Urinary bladder (tissue), 3 donors: ENCODE measurements at regions not wholly inside any gene's neighbourhood (a gene's known extent, or its start where the extent isn't known, plus 50 kb on each side); places are given as distances from the start of the nearest gene placed in this dataset.

ENCODE experiments used
- DNase-seq: peaks from one replicate; pipeline ENCODE4 v3.0.0-alpha.2; 2015; ENCODE audit errors: extremely low spot score
- H3K27ac ChIP-seq: one replicate; pipeline ENCODE4 v1.5.1; 2013; ENCODE audit warnings: low read depth, mild to moderate bottlenecking, moderate library complexity
- H3K36me3 ChIP-seq: one replicate; pipeline ENCODE4 v1.6.1; 2013; ENCODE audit warnings: mild to moderate bottlenecking, moderate library complexity; ENCODE audit not compliant: insufficient read depth
- H3K4me1 ChIP-seq: one replicate; pipeline ENCODE4 v1.6.1; 2013; ENCODE audit warnings: mild to moderate bottlenecking, moderate library complexity; ENCODE audit not compliant: insufficient read depth
- H3K4me3 ChIP-seq: one replicate; pipeline ENCODE4 v1.5.1; 2013; ENCODE audit warnings: low read depth, low read length
- WGBS: extraction: QIAGEN DNeasy Blood & Tissue Kit; methylation state at CpG from one replicate; pipeline ENCODE4 v1.1.7; 2013; 5-methylcytosine and 5-hydroxymethylcytosine counted together
- donor health status: healthy with polysubstance abuse.
- donor health status: healthy.

- 90% methylated on average over 9 of the region's 9 CpGs for WGBS
- no peaks in the 10 kb centered on the region for H3K4me1 ChIP-seq
- H3K4me3 ChIP-seq = no peak overlapping the region
- no peak overlapping the region for H3K27ac ChIP-seq
- H3K36me3 ChIP-seq = no peaks in the 10 kb centered on the region
- no peak for DNase-seq
Measured at GRCh38 chr1:62370594-62370993, 51.4 kb upstream of the KANK4 start.

GRCh38 chr1:62371375-62371774, 52.1 kb upstream of the KANK4 start:
- no peak for DNase-seq
- no peak overlapping the region for H3K4me3 ChIP-seq
- 61% methylated on average over 2 of the region's 2 CpGs for whole genome bisulfite sequencing
- no peaks in the 10 kb centered on the region for H3K4me1 ChIP-seq
- H3K36me3 ChIP-seq = no peaks in the 10 kb centered on the region
- no peak overlapping the region for H3K27ac ChIP-seq

- WGBS = 93% methylated on average over 5 of the region's 5 CpGs
- Histone ChIP-seq H3K4me1 (no peaks in the 10 kb centered on the region), H3K4me3 (no peak overlapping the region), H3K27ac (no peak overlapping the region), H3K36me3 (no peaks in the 10 kb centered on the region)
- DNase-seq = no peak
Measured at GRCh38 chr1:62373221-62373620, 54.0 kb upstream of the KANK4 start.

- H3K36me3 ChIP-seq = no peaks in the 10 kb centered on the region
- H3K27ac ChIP-seq = no peak overlapping the region
- no peak overlapping the region for H3K4me3 ChIP-seq
- no peaks in the 10 kb centered on the region for H3K4me1 ChIP-seq
- DNase-seq = no peak
- WGBS = 71% methylated on average over 3 of the region's 3 CpGs
Measured at GRCh38 chr1:62377043-62377562, 57.9 kb upstream of the KANK4 start.

GRCh38 chr1:62380181-62380580, 56.7 kb upstream of the USP1 start:
- DNase-seq = no peak
- WGBS = 78% methylated on average over 5 of the region's 5 CpGs
- H3K4me3 ChIP-seq = no peak overlapping the region
- H3K36me3 ChIP-seq = no peaks in the 10 kb centered on the region
- H3K4me1 ChIP-seq = no peaks in the 10 kb centered on the region
- H3K27ac ChIP-seq = no peak overlapping the region

- WGBS = 96% methylated on average over 10 of the region's 10 CpGs
- Histone ChIP-seq H3K27ac (no peak overlapping the region), H3K36me3 (no peaks in the 10 kb centered on the region), H3K4me1 (no peaks in the 10 kb centered on the region), H3K4me3 (no peak overlapping the region)
- DNase-seq = no peak
Measured at GRCh38 chr1:62381831-62382657, 54.8 kb upstream of the USP1 start.

GRCh38 chr1:62382658-62382955, 54.2 kb upstream of the USP1 start:
- no peak for DNase-seq
- Histone ChIP-seq H3K4me3 (no peak overlapping the region), H3K36me3 (no peaks in the 10 kb centered on the region), H3K4me1 (no peaks in the 10 kb centered on the region), H3K27ac (no peak overlapping the region)
- WGBS = 62% methylated on average over 2 of the region's 2 CpGs

GRCh38 chr1:62384276-62385005, 52.4 kb upstream of the USP1 start:
- no peak overlapping the region for H3K4me3 ChIP-seq
- whole genome bisulfite sequencing = 45% methylated on average over 7 of the region's 7 CpGs
- H3K4me1 ChIP-seq = no peaks in the 10 kb centered on the region
- H3K27ac ChIP-seq = no peak overlapping the region
- peak; percentile 74 for DNase-seq
- no peaks in the 10 kb centered on the region for H3K36me3 ChIP-seq

- DNase-seq = no peak
- no peak overlapping the region for H3K27ac ChIP-seq
- WGBS = 83% methylated on average over 5 of the region's 5 CpGs
Measured at GRCh38 chr1:62385923-62386322, 50.9 kb upstream of the USP1 start.

GRCh38 chr1:62386351-62387121, 50.3 kb upstream of the USP1 start:
- Histone ChIP-seq H3K4me1 (no peaks in the 10 kb centered on the region), H3K27ac (no peak overlapping the region), H3K36me3 (no peaks in the 10 kb centered on the region), H3K4me3 (no peak overlapping the region)
- 51% methylated on average over 3 of the region's 3 CpGs for WGBS
- peak; percentile 17 for DNase-seq

More at GRCh38 chr1:62385923-62386322, 50.9 kb upstream of the USP1 start:
- Histone ChIP-seq H3K4me3 (no peak overlapping the region), H3K4me1 (no peaks in the 10 kb centered on the region), H3K36me3 (no peaks in the 10 kb centered on the region)
